HEK293 (cell line): ENCODE measurements at regions not wholly inside any gene's neighbourhood (a gene's known extent, or its start where the extent isn't known, plus 50 kb on each side); places are given as distances from the start of the nearest gene placed in this dataset.

Experiments
- CTCF ChIA-PET: fragments of 350-600 bp; formaldehyde crosslinking; extraction: SDS; loops from one replicate; lab custom pipeline; 2021; ENCODE audit warnings: antibody characterized with exemption; lab: Yijun Ruan, JAX
- POLR2A ChIA-PET: fragments of 300-600 bp; formaldehyde crosslinking; extraction: SDS; loops from one replicate; lab custom pipeline; 2020; ENCODE audit warnings: antibody characterized with exemption, inconsistent platforms; lab: Yijun Ruan, JAX
- H3K27ac ChIP-seq: fragments of 200-500 bp; sonication (Bioruptor generic); 2 replicates; pipeline ENCODE4 v1.5.1; 2014; ENCODE audit warnings: low read depth, low read length, control low read depth, inconsistent platforms; ENCODE audit errors: extremely low read depth
- H3K36me3 ChIP-seq, 2 experiments: fragments of 200-500 bp in 1 of 2; sonication (Bioruptor generic) in 1 of 2; 1 replicate in 1 of 2; 2 replicates in 1 of 2; pipeline ENCODE4 v1.5.1; 2014 to 2017; ENCODE audit warnings: inconsistent platforms in 2 of 2, low read length in 2 of 2; ENCODE audit not compliant: control insufficient read depth in 2 of 2, insufficient read depth in 1 of 2
- H3K4me1 ChIP-seq: fragments of 200-500 bp; sonication (Bioruptor generic); 2 replicates; pipeline ENCODE4 v1.5.1; 2014; ENCODE audit warnings: mild to moderate bottlenecking, low read length, inconsistent platforms; ENCODE audit not compliant: control insufficient read depth, insufficient read depth
- H3K4me3 ChIP-seq: 2 replicates; pipeline ENCODE4 v1.5.1; 2011; ENCODE audit warnings: low read depth, mild to moderate bottlenecking, control low read depth, low read length, moderate library complexity
- H3K9me3 ChIP-seq: fragments of 200-500 bp; sonication (Bioruptor generic); 2 replicates; pipeline ENCODE4 v1.5.1; 2014; ENCODE audit warnings: low read depth, low read length, inconsistent platforms; ENCODE audit not compliant: control insufficient read depth, insufficient read depth
- BCL11A ChIP-seq: fragments of 450-650 bp; formaldehyde crosslinking; IDR thresholded peaks from 2 replicates; pipeline ENCODE4 v1.5.1; 2016; ENCODE audit warnings: low read depth, missing biosample characterization, missing genetic modification characterization
- HOXC10 ChIP-seq: sonication (generic); formaldehyde crosslinking; IDR thresholded peaks from 2 replicates; pipeline ENCODE4 v1.8.1; 2023; ENCODE audit warnings: mild to moderate bottlenecking, missing genetic modification reagents
- KLF16 ChIP-seq: fragments of 450-650 bp; formaldehyde crosslinking; IDR thresholded peaks from 2 replicates; pipeline ENCODE4 v1.5.1; 2017; ENCODE audit warnings: missing biosample characterization, missing genetic modification characterization
- OVOL3 ChIP-seq: fragments of 450-650 bp; formaldehyde crosslinking; IDR thresholded peaks from 2 replicates; pipeline ENCODE4 v1.5.1; 2016; ENCODE audit warnings: missing biosample characterization, missing genetic modification characterization
- TRIM28 ChIP-seq: IDR thresholded peaks from 2 replicates; pipeline ENCODE4 v1.6.1; 2011; ENCODE audit warnings: low read length, control low read depth, borderline replicate concordance
- TSHZ1 ChIP-seq: fragments of 450-650 bp; formaldehyde crosslinking; IDR thresholded peaks from 2 replicates; pipeline ENCODE4 v1.5.1; 2016; ENCODE audit warnings: missing biosample characterization, missing genetic modification characterization, borderline replicate concordance
- ZNF10 ChIP-seq: fragments of 450-650 bp; formaldehyde crosslinking; IDR thresholded peaks from 2 replicates; pipeline ENCODE4 v1.5.1; 2017; ENCODE audit warnings: missing biosample characterization, missing genetic modification characterization
- ZNF146 ChIP-seq: fragments of 450-650 bp; formaldehyde crosslinking; IDR thresholded peaks from 2 replicates; pipeline ENCODE4 v1.5.1; 2016; ENCODE audit warnings: missing biosample characterization, missing genetic modification characterization
- ZNF2 ChIP-seq: fragments of 450-650 bp; formaldehyde crosslinking; IDR thresholded peaks from 2 replicates; pipeline ENCODE4 v1.5.1; 2016; ENCODE audit warnings: missing biosample characterization, missing genetic modification characterization
- ZNF274 ChIP-seq, 2 experiments: fragments of 200-500 bp in 1 of 2; fragments of 450-650 bp in 1 of 2; sonication (Bioruptor generic) in 1 of 2; formaldehyde crosslinking in 1 of 2; IDR thresholded peaks; 2 replicates each; pipeline versions ENCODE4 v1.5.1 to v1.6.1; 2014 to 2016; ENCODE audit warnings: borderline replicate concordance in 1 of 2, inconsistent platforms in 1 of 2, low read length in 1 of 2, missing biosample characterization in 1 of 2, missing genetic modification characterization in 1 of 2
- ZNF354C ChIP-seq: fragments of 450-650 bp; formaldehyde crosslinking; IDR thresholded peaks from 2 replicates; pipeline ENCODE4 v1.5.1; 2016; ENCODE audit warnings: missing biosample characterization, missing genetic modification characterization, low read depth, borderline replicate concordance
- ZNF366 ChIP-seq: fragments of 450-650 bp; formaldehyde crosslinking; conservative IDR thresholded peaks from 2 replicates; pipeline ENCODE4 v1.5.1; 2016; ENCODE audit warnings: missing biosample characterization, missing genetic modification characterization
- ZNF391 ChIP-seq: fragments of 450-650 bp; formaldehyde crosslinking; IDR thresholded peaks from 2 replicates; pipeline ENCODE4 v1.5.1; 2016; ENCODE audit warnings: low read depth, missing biosample characterization, missing genetic modification characterization, borderline replicate concordance
- ZNF501 ChIP-seq: fragments of 450-650 bp; formaldehyde crosslinking; IDR thresholded peaks from 2 replicates; pipeline ENCODE4 v1.5.1; 2016; ENCODE audit warnings: missing biosample characterization, missing genetic modification characterization
- ZNF513 ChIP-seq: fragments of 450-650 bp; IDR thresholded peaks from 2 replicates; pipeline ENCODE4 v1.5.1; 2018; ENCODE audit warnings: missing biosample characterization, missing genetic modification characterization
- ZNF580 ChIP-seq: fragments of 450-650 bp; formaldehyde crosslinking; IDR thresholded peaks from 2 replicates; pipeline ENCODE4 v1.5.1; 2016; ENCODE audit warnings: missing biosample characterization, missing genetic modification characterization
- ZNF664 ChIP-seq: fragments of 450-650 bp; formaldehyde crosslinking; IDR thresholded peaks from 2 replicates; pipeline ENCODE4 v1.5.1; 2016; ENCODE audit warnings: missing biosample characterization, missing genetic modification characterization
- ZNF670 ChIP-seq: fragments of 450-650 bp; formaldehyde crosslinking; IDR thresholded peaks from 2 replicates; pipeline ENCODE4 v1.5.1; 2016; ENCODE audit warnings: missing biosample characterization, missing genetic modification characterization, low read depth
- ZNF692 ChIP-seq: fragments of 450-650 bp; formaldehyde crosslinking; IDR thresholded peaks from 2 replicates; pipeline ENCODE4 v1.5.1; 2016; ENCODE audit warnings: missing biosample characterization, missing genetic modification characterization
- ZSCAN18 ChIP-seq: fragments of 450-650 bp; formaldehyde crosslinking; IDR thresholded peaks from 2 replicates; pipeline ENCODE4 v1.5.1; 2016; ENCODE audit warnings: missing biosample characterization, missing genetic modification characterization

GRCh38 chr12:88944397-88944796 is 364.1 kb upstream of the KITLG start (continued):
- TF ChIP-seq ZNF580 (tag by site-specific recombination) (no peak), ZNF274 (IDR thresholded peaks at IDR 0.05; ENCODE audit: low read length) (no peak), ZNF274 (tag by site-specific recombination; IDR thresholded peaks at IDR 0.05; ENCODE audit: borderline replicate concordance) (no peak), ZNF366 (tag by site-specific recombination) (no peak), ZNF692 (tag by site-specific recombination) (no peak), ZNF146 (tag by site-specific recombination) (no peak), ZNF391 (tag by site-specific recombination) (no peak)

- Histone ChIP-seq H3K4me3 (no peak overlapping the region), H3K9me3 (no peaks in the 10 kb centered on the region), H3K27ac (no peak overlapping the region), H3K4me1 (no peaks in the 10 kb centered on the region), H3K36me3 (no peaks in the 10 kb centered on the region)
- ChIA-PET POLR2A (no interaction called here), CTCF (no interaction called here)
- TF ChIP-seq ZSCAN18 (no peak), ZNF146 (tag by site-specific recombination) (no peak), ZNF664 (tag by site-specific recombination) (no peak), KLF16 (tag by site-specific recombination) (no peak), ZNF354C (no peak), ZNF501 (tag by site-specific recombination) (no peak), HOXC10 (CRISPR knock-in tag) (no peak), OVOL3 (tag by site-specific recombination) (no peak), ZNF366 (tag by site-specific recombination) (no peak), TSHZ1 (tag by site-specific recombination) (no peak), ZNF2 (tag by site-specific recombination) (no peak), BCL11A (no peak), TRIM28 (no peak), ZNF513 (tag by site-specific recombination) (no peak), ZNF670 (no peak), ZNF10 (tag by site-specific recombination) (no peak)
Observed at GRCh38 chr12:88940854-88941253, 360.6 kb upstream of the KITLG start.
